Cerebellar cortex (tissue), 1 donor: ENCODE measurements at regions not wholly inside any gene's neighbourhood (a gene's known extent, or its start where the extent isn't known, plus 50 kb on each side); places are given as distances from the start of the nearest gene placed in this dataset.

Experiments
- DNase-seq: peaks from one replicate; pipeline ENCODE4 v3.0.0-alpha.2; 2015; ENCODE audit warnings: low spot score

DNA sequence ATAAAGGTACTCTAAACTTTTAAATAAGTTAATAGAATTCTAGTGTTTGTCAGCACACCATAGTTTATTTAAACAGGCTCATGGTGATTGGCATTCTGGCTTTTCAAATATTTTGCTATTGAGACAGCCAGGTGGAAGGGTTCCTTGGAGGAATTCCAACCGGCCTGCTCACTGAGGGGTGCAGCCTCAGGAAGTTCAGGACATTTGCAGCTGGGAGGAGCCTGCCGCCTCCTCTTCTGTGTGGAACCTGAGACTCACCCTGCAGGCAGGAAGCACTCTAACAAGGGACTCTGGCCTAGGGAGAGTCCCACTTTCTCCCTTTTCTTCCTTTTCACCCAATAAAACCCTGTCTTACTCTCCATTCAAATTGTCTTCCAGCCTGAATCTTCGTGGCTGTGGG is 1328.0 kb downstream of the FSTL5 start:
- DNase-seq: no peak

DNA sequence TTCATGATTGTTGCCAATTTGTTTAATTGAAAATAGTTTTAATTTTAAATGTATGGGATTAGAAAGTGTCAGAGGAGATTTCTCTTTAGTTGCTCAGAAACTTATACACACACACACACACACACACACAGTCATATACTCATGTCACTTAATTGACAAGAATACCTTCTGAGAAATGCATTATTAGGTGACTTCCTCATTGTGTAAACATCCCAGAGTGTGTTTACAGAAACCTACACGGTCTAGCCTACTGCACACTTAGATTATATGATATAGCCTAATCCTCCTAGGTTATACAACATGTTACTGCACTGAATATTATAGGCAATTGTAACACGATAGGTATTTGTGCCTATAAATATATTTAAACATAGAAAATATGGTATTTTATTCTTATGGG is 1327.4 kb downstream of the FSTL5 start:
- no peak for DNase-seq

DNA sequence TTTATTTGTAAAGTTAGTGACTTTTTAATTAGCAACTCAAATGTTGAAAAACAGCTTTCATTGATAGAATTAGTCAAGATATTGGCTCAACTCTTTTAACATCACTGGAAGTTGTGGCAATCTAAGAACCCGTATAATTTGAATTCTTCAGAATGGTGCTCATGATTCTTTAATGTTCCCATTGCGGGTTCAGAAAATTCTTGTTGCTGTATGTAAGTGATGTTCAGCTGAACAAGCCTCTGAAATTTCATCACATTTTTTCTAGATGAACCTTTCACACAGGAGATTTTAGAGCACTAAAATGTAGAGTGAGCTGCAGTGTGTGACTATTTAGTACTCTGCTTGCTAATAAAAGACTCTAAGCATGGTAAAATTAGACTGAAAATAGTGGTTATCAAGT is 1317.7 kb downstream of the FSTL5 start:
- no peak for DNase-seq

DNA sequence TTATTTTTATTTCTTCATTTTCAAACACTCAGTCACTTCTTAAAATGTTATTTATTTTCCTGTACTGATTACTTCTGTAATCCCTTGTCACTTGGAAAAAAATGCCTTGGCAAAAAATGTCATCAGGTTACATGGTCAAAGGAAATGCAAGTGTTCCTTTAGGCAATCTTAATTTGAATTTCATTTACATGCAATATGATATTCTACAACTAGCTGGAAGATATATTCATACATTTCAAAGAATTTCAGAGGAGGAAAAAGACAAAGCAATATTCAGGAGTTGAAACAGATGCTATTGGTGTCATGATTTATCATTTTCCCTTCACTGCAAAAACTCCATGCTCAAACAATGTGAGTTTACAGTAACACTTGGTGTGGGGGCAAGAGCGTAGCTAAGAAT is 1316.6 kb downstream of the FSTL5 start:
- no peak for DNase-seq

DNA sequence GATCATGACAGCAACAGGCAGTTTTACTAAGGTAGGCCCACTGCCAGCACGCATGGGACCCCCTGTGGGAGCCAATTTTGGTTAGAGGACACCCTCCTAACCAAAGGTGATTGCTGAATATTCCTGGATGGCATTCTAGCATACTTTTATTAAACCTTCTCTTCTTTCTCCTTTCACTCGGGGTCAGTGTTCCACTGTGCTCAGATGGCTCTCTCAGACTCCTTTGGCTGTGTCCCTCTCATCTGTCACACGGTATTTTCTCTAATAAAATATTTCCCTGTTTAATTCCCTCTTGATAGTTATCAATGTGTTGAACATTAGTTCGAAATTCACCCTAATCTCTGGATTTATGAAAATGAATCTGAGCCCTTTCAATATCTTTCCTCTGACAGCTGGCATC is 1315.3 kb downstream of the FSTL5 start:
- no peak for DNase-seq

DNA sequence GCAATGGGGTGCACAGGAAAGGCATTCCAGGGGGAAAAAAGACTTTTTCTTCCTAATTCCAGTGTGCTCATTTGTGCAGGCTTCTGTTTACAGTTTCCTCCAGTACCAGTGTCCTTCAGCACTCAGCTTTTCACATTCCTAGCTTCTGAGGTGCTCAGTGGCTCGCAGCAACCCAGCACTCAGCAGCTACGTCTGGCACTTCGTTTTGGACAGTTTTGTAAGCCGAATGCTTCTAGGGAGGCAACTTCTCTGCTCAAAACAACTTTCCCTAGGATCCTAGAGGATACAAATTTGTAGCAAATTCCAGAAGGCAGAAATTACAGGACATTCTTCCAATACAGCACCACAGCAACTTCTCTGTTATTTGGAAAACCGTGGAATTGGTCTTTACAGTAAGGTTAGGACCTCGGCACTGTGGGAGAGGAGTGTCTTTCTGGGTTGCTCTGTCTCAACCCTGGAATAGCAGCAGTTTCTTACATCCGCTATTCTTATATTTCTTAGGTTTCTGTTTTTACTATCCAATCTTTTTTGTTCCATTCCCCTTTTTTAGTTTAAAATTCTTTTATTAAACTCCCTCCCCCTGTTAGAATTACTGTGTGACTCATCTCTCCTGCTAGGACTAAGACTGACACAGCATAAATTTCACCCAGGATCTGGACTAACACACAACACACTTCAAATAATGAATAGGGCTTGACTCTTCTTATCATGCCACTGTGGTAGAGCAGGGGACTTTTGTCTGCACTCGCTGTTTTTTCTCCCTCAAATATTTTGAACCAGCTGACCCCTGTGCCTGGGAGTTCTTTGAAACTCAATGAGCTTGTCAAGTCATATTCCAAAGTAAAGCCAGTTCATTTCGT is 1314.7 kb downstream of the FSTL5 start:
- no peak for DNase-seq

DNA sequence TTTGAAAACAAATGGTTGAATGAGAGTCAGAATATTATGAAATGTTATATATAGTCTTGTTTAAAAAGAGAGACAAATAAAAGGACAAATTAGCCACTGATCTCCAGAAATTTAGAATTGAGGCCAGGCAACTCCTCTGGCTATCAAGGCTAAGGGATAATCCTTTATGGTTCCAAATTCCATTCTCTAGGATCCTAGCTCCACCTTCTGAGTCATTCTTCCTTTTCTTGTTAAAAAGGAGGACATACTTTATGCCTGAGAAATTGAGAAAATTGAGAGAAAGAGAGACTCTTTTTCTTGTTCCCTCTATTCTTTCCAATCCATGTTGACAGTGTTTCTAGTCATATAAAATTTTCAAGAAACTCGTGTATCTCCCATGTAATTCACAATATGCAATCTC is 1299.5 kb downstream of the FSTL5 start:
- DNase-seq: no peak

DNA sequence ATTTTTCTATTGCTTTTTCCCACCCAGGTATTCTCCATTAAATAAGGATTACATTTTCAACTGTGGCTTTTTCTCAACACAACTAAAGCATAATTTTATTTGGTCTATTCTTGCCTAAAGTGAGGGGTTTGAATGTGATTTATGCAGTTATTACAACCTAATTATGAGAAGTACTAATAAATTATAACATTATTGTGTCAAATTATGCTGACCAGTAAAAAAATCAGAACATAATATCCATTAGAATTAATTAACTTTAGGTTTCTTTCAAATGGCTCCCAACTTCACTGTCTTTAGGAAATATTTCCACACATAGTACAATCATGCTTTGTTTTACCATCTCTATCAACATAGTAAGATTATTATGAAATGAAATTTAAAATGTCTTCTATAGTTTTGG is 1293.9 kb downstream of the FSTL5 start:
- no peak for DNase-seq

DNA sequence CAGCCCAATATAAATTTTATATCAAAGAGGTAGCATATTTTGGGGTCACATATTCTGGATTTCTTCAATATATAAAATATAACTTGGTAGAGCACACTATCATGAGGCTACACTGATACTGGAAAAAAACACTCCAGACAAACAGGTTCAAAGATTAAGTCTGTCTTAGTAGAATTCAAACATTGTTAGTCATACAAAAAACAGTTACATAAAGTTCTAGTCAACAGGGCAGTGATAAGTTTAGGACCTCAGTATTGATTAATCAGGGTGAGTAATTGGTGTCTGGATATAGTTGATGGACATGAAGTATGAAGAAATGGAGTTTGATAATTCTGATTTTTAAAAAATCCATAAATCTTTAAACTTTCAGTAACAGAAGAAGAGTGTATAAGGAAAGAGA is 1291.3 kb downstream of the FSTL5 start:
- DNase-seq: no peak

DNA sequence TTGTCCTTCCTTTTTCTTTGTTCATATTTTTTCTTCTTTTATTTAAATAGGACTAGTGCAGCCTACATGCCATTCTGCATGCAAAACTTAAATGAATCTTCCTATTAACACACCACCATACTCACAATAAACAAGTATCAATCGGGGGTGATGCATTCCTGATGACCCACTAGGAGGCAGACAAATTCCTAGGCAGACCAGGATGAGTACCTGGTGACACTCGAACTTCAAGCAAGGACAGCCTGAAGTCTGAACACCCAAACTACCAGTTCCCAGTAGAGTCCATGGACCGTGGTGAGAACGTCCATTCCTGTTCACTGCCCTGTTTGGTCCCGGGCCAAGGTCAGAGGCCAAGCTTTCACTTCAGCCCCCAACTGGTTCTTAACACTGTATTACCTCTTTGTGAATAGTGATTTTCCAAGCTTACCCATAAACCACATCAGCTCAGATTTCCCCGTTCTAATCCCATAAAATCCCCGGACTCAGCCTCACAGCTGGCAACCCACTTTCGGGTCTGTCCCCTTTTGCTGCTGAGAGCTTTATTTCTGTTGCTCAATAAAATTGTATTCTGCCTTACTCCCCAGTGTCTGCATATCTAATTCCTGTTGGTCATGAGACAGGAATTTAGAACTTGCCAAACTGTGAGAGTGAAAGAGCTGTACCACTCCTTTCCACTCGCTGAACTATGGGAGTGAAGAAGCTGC is 1286.6 kb downstream of the FSTL5 start:
- DNase-seq: no peak

DNA sequence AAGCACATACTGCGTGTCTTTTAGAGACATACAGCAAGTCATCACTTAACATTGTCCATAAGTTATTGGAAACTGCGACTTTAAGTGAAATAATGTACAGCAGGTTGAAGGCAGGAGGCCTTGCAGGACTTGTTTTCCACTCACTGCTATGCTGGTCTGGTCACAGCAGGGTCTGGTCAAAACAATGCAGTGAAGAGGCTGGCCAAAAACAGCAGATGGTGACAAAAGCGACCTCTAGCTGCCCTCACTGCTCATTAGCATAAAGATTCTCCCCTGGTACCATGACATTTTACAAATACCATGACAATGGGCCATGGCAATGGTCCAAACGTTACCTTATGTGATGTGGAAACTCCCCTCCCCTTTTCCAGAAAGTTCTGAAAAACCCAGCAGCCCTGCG is 1283.6 kb downstream of the FSTL5 start:
- peak; percentile 3 for DNase-seq

DNA sequence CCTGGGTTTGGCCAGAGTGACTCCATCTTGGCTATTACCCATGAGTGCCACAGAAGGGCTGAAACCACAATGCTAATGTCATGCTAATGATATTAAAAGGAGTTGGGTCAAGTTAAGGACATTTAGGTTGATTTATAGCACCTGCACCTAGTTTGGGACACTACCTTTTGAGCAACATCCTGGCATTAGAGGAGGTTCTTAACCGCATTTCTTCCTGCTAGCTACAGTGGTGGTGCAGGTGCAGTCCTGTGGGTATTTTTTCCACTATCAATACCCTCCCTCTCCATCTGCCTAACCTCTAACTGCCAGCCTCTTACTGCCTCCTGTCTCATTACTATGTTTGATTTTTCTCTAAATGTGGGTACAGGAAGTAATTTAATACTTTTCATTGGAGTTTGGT is 1276.1 kb downstream of the FSTL5 start:
- no peak for DNase-seq

DNA sequence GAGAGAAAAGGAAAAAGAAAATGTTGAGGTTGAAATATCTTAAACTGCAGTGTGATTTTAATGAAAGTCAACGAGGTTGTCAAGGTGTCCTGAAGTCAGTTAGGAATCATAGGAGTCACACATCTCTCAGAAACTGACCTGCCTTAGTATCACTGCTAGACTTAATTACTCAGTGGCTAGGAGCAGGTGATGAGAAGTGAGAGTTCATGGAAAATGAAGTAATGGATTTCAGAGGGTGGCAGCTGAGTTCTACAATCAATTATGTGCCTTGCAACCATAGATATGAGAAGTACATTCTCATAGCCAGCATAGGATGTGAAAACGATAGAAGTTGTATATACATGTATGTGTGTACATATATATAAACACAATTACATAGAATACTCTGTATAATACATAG is 1269.7 kb downstream of the FSTL5 start:
- no peak for DNase-seq

DNA sequence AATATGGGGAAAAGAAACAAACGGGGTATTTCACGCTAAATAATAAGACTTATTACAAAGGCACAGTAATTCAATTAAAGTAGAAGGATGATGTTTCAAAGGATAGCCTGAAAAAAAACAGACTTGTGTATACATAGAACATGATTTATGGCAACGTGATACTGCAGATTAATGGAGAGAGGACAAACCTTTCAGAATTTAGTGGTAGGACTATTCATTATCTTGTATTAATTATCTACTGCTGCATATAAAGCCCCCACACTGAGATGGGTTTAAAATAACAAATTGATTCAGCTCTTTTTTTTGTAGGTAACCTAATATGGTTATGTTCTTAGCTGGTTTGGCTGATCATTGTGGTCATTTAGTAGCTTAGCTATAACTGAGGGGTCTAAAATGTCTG is 1269.0 kb downstream of the FSTL5 start:
- no peak for DNase-seq

DNA sequence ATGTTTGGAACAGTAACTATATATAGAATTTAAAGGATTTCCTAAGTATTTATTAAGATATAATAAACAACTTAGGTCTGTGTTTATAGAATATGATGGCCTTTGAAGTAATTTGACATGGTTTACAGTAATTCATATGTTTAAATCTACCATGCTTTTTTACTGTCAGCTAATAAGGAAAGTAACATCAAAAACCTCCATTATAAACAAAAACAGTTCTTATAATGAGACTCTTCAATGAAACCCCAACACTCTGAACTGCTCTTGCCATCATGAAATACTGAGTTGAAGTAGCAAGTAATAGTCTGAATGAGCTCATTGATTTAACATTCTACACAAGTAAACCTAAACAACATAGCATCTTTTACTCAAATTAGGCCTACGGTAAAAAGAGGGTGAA is 1236.5 kb downstream of the FSTL5 start:
- DNase-seq: no peak

DNA sequence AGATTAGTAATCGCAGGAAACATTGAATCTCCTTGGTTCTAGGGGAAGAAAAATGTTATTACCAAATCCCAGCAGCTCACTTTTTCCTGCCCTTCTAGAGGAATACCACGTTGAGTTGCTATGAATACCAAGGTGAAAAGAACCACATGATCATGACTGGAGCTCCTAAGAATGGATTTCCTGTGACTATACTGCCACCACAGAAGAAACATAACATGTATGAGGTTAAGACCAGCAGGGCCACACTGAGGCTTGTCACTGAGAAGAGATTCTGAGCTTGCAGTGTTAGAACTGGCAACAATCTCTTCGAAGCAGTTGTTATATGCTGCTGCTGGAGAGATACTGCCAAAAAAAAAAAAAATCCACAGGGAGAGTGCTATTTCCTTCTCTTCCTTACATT is 1235.3 kb downstream of the FSTL5 start:
- DNase-seq: no peak

DNA sequence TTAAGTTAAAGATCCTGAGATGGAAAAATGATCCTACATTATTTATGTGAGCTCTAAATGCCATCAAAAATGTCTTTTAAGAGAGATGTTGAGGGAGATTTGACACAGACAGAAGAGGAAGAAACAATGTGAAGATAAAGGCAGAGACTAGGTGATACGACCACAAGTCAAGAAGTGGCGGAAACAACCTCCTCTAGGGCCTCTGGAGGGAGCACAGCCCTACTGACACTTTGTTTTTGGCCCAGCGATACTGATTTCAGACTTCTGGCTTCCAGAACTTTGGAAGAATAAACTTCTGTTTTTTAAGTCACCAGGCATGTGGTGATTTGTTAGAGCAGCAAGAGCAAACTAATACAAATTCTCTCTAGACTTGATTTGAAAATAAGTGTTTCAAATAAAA is 1216.1 kb downstream of the FSTL5 start:
- no peak for DNase-seq

DNA sequence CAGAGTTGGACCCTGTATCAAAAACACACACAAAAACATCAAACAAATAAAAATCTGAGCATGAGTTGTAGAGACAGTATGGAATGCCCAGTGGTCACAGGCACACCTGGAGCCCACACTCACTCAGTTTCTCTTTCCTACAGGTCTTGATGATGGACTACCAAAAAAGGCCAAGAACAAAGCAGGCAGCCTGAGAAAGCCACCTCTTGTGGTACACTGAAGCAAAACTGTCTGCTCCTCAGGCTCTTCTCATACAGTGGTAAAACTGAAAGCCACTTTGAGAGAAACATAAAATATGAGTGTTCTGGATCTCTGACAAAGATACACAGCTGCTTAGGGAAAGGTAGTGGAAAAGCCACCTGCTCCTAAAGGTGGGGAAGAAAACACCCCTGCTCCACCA is 1206.9 kb downstream of the FSTL5 start:
- no peak for DNase-seq

DNA sequence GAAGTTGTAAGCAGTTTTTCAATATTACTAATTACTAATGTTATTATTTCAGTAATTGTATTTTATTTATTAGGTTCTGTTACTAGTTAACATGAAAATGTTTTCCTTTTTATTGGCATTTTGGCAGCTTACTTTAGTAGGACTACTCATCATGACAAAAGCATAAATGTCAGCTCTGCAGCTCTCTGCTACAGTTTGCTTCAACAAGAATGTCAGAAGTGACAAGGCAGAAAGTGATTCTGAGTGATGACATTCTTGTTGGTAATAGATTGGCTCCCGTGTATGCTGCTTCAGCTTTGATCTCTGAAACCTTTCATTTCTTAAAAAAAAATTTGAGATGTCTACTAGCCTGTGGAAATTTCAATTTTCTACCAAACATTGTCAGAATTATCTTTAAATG is 1193.9 kb downstream of the FSTL5 start:
- no peak for DNase-seq

DNA sequence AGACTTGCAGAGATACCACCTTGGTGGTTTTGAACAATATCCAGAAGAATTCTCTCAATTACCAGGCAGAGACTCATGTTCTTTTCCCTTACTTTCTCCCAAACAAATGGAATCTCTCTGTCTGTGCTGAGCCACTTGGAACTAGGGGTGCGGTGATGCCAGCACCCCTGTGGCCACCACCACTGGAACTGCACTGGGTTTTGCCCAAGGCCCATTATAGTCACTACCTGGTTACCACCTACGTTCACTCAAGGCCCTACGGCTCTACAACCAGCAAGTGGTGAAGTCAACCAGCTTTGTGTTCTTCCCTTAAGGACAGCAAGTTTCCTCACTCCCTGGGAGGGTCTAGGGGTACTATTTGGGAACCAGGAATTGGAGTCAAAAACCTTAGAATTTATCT is 1183.7 kb downstream of the FSTL5 start:
- no peak for DNase-seq

DNA sequence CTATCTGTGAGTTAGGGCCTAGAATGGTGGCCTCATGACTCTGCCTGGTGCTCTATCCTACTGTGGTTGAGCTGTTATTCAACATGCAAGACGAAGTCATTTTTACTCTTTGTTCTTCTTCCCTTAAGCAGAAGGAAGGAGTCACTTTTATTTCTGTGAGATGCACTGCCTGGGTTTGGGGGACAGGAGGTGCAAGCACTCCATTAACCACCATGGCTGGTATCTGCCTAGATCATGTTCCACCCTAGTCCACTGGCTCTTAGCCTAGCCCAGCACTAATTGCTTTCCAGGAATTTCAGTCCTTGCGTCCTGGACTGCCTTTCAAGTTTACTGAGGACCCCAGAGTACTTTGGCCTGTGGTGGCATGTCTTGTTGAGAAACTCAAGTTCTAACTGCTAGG is 1182.7 kb downstream of the FSTL5 start:
- no peak for DNase-seq

DNA sequence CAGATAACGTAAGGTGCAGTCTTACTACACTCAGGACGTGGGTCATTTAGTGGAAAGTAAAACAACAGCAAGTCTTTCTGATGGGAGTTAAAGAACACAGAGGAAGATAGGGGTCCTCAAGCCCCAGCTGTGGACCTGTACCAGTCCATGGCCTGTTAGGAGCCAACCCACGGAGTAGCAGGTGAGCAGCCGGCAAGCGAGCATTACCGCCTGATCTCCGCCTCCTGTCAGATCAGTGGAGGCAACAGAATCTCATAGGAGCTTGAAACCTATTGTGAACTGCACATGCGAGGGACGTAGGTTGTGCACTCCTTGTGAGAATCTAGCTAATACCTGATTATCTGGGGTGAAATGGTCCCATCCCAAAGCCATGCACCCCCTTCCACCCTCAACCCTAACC is 1180.8 kb downstream of the FSTL5 start:
- DNase-seq: no peak

DNA sequence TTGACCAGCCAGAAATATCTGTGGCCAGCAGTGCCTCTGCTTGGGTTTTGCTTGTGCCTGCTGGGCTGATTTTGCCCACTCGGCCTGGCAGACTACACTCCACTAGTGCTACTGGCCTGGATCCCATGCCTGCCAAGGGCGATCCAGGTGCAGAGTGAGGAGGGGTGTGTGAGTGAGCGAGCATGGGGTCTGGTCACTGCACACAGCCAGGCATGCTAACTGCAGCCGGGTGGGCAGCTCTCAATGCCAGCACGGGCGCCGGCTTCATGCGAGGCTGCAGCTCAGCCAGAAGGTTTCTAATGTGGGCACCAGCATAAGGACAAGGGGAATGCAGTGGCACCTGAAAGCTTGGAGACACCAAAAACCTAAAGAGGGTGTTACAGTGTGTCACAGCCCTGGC is 1161.4 kb downstream of the FSTL5 start:
- no peak for DNase-seq
